Spleen (tissue), 7 donors: ENCODE measurements at regions not wholly inside any gene's neighbourhood (a gene's known extent, or its start where the extent isn't known, plus 50 kb on each side); places are given as distances from the start of the nearest gene placed in this dataset.

Experiments
- CTCF ChIP-seq, 11 experiments: fragments of 200-600 bp in 7 of 11; fragments of 450-650 bp in 4 of 11; sonication (generic) in 4 of 11; IDR thresholded peaks in 8 of 11; conservative IDR thresholded peaks in 3 of 11; 1 replicate in 7 of 11; 2 replicates in 4 of 11; pipeline versions ENCODE4 v1.4.0 to v1.8.0; 2016 to 2021; ENCODE audit warnings: antibody characterized with exemption in 11 of 11, inconsistent platforms in 4 of 11, mild to moderate bottlenecking in 1 of 11
- POLR2A ChIP-seq, 3 donors: fragments of 450-650 bp; IDR thresholded peaks; one replicate each; pipeline ENCODE4 v1.5.1; 2017; ENCODE audit warnings: antibody characterized with exemption in 3 of 3, mild to moderate bottlenecking in 1 of 3
- POLR2AphosphoS5 ChIP-seq, 3 donors: sonication (generic); formaldehyde crosslinking; IDR thresholded peaks; one replicate each; pipeline ENCODE4 v1.5.1; 2017; ENCODE audit warnings: antibody characterized with exemption in 3 of 3
- donor health status: DM: no; HTN: no; CAD: no; lungs with moderate emphysema.
- donor health status: DM: no; HTN: no; CAD: no.
- donor health status: DM: no; HTN: no; CAD: no.

GRCh38 chrX:138485767-138486166 lies 225.8 kb downstream of the FGF13 start:
- no peak for TF ChIP-seq CTCF (IDR thresholded peaks at IDR 0.05 in 8 of 11, conservative IDR thresholded peaks at IDR 0.05 in 3 of 11)
- no peak for TF ChIP-seq POLR2A (IDR thresholded peaks at IDR 0.05)
- no peak for TF ChIP-seq POLR2AphosphoS5 (IDR thresholded peaks at IDR 0.05)
